Bronchial epithelial cell (primary cell): ENCODE measurements at regions not wholly inside any gene's neighbourhood (a gene's known extent, or its start where the extent isn't known, plus 50 kb on each side); places are given as distances from the start of the nearest gene placed in this dataset.

Source experiments
- DNase-seq: peaks from one replicate; pipeline ENCODE4 v3.0.0-alpha.2; 2010; ENCODE audit warnings: low read depth
- FAIRE-seq: peaks from 2 replicates; lab custom pipeline; 2011; peaks lifted over from hg19 to GRCh38; lab: Jason Lieb, UNC
- H3K27me3 ChIP-seq: 2 replicates; pipeline ENCODE4 v1.5.1; 2011; ENCODE audit warnings: low read length; ENCODE audit not compliant: control insufficient read depth, insufficient read depth
- H3K36me3 ChIP-seq: 2 replicates; pipeline ENCODE4 v1.5.1; 2011; ENCODE audit warnings: low read length; ENCODE audit not compliant: control insufficient read depth, insufficient read depth
- H3K4me3 ChIP-seq: 2 replicates; pipeline ENCODE4 v1.5.1; 2011; ENCODE audit warnings: mild to moderate bottlenecking, low read depth, low read length, control low read depth
- TF ChIP-seq, protein P1 (sequence below): IDR thresholded peaks from 2 replicates; pipeline ENCODE4 v1.5.1; 2011; ENCODE audit warnings: mild to moderate bottlenecking, moderate library complexity, low read length, control low read depth, inconsistent platforms; ENCODE audit not compliant: insufficient read depth, severe bottlenecking

DNA sequence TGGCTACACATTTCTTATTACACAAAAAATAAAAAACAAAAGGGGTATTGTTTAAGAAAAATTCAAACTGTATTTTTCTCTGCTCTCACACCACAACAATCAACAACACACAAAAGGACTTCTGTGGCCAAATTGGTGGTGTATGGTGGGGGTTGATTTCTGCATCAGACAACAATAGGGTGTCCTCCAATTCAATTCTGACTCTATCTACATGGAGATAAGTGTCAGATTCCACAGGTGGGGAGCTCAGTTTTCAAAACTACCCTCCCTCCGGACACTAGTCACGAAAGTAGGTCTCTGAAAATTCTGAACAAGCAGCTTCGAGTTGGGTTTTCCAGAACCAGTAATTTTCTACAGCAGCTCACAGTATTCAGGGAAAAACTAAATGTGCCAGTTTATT is 744.9 kb upstream of the NCAM2 start:
- no peaks in the 10 kb centered on the region for H3K27me3 ChIP-seq
- FAIRE-seq (no peak), DNase-seq (no peak)
- H3K4me3 ChIP-seq = no peak overlapping the region
- TF ChIP-seq, protein P1, sequence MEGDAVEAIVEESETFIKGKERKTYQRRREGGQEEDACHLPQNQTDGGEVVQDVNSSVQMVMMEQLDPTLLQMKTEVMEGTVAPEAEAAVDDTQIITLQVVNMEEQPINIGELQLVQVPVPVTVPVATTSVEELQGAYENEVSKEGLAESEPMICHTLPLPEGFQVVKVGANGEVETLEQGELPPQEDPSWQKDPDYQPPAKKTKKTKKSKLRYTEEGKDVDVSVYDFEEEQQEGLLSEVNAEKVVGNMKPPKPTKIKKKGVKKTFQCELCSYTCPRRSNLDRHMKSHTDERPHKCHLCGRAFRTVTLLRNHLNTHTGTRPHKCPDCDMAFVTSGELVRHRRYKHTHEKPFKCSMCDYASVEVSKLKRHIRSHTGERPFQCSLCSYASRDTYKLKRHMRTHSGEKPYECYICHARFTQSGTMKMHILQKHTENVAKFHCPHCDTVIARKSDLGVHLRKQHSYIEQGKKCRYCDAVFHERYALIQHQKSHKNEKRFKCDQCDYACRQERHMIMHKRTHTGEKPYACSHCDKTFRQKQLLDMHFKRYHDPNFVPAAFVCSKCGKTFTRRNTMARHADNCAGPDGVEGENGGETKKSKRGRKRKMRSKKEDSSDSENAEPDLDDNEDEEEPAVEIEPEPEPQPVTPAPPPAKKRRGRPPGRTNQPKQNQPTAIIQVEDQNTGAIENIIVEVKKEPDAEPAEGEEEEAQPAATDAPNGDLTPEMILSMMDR = no peak
- H3K36me3 ChIP-seq = no peaks in the 10 kb centered on the region

- H3K36me3 ChIP-seq = no peaks in the 10 kb centered on the region
- FAIRE-seq (no peak), DNase-seq (no peak)
- TF ChIP-seq, protein P1 = no peak
- no peaks in the 10 kb centered on the region for H3K27me3 ChIP-seq
- no peak overlapping the region for H3K4me3 ChIP-seq
Observed at GRCh38 chr21:20254964-20255363, 743.2 kb upstream of the NCAM2 start.

DNA sequence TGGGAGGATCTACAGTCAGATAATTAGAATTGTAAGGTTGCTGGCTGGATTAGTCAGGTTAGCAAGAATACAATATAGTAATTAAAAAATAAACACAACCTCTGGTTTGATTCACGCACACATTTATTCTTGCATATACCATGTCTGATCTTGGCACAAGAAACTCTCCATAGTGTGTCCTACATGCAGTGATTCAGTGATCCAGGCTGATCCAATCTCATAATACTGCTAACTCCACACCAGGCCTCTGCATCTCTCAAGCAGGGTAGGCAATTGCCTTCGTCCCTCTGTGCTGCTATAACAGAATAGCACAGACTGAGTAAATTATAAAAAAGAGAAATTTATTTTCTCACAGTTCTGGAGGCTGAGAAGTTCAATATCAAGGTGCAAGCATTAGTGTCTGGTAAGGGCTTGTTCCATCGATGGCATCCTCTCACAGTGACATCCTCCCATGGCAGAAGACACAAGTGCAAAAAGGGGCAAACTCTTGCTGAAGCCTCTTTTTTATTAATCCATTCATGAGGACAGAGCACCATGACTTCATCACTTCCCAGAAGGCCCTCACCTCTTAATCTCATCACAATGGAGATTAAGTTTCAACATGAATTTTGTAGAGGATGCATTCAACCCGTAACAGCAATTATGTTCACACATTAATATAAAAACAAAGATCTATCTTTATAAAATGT is 741.0 kb upstream of the NCAM2 start:
- TF ChIP-seq, protein P1 = no peak
- no peak for FAIRE-seq

DNA sequence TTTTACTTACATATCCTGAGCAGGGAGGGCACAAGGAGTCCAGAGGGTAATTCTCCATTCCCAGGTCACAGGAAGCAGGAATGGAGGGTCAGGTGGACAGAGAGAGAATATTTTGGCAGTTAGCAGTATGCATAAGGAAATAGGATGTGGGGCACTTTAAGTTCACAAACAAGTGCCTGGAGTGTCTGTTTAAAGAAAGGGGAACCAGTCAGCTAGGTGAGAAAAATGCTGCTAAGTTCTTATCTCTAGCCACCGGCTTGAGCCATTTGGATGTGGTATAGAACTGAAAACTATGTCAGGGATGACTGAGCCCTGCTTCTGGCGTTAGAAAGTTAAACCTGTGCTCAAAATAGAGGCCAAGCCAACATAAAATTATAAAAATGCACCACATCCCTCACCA is 739.7 kb upstream of the NCAM2 start:
- TF ChIP-seq, protein P1 = no peak
- H3K27me3 ChIP-seq = no peaks in the 10 kb centered on the region
- DNase-seq (no peak), FAIRE-seq (no peak)
- H3K4me3 ChIP-seq = no peak overlapping the region
- H3K36me3 ChIP-seq = no peaks in the 10 kb centered on the region

More for the DNA sequence above, 741.0 kb upstream of the NCAM2 start:
- DNase-seq = no peak
- no peaks in the 10 kb centered on the region for H3K36me3 ChIP-seq
- H3K4me3 ChIP-seq = no peak overlapping the region
- H3K27me3 ChIP-seq = no peaks in the 10 kb centered on the region

DNA sequence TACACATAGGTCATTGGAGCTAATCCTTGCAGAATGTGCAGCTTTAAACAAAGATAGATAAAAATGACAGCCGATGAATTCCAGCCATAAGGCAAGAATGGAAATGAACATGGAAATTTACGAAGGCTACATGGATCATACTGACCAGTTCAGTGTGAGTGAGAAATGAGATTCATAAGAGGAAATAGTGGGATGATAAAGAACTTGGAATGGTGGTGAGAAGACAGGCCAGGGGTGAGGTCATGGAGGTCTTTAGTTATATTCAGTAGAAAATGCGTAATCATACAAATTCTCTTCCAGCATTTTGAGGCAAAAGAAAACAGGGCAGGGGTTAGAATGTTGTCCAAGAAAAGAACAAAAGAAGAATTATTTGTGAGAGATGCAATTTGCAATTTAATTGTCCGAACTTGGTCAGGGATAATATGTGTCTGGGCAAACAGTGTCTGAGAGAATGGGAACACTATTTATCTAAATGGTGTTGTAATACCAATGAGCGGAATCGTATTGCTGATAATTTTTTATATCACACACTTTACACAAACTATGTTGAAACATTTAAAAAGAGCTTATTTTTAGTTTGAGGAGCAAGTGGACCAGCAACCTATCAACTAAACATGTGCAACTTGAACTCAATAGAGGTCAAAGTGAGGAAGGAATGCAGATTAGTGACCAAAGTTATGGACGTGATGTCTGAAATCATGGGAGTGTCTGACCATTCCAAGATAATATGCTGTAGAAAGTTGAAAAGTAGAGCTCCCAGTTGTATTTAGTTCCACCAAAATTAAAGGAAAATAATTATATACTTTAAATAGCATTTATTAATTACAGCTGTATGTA is 739.0 kb upstream of the NCAM2 start:
- TF ChIP-seq, protein P1 = no peak
- Histone ChIP-seq H3K36me3 (no peaks in the 10 kb centered on the region), H3K27me3 (no peaks in the 10 kb centered on the region), H3K4me3 (no peak overlapping the region)
- DNase-seq = no peak
- no peak for FAIRE-seq
